Activated CD8-positive, alpha-beta T cell treated with anti-CD3 and anti-CD28 coated beads, Interleukin-2, amount 10 ng/mL, durations not matched to agents 7 days and 5 days (primary cell): ENCODE measurements at regions not wholly inside any gene's neighbourhood (a gene's known extent, or its start where the extent isn't known, plus 50 kb on each side); places are given as distances from the start of the nearest gene placed in this dataset.
A peak's percentile ranks its signal among the peaks of the same experiment; 100 is the strongest.
"Not testable (repeated sequence)": the region's sequence is repeated elsewhere in the genome, so short reads cannot be mapped to it uniquely, and the experiment has no call there.

Experiments used
- ATAC-seq: fragments of 150-1000 bp; cut with Tn5 transposase; one replicate; pipeline ENCODE4 v1.10.0; 2021; ENCODE audit warnings: moderate library complexity
- CTCF ChIA-PET: fragments of 350-600 bp; sonication (Branson Sonifier 250); formaldehyde crosslinking; loops from one replicate; lab custom pipeline; 2021; ENCODE audit warnings: antibody characterized with exemption; lab: Charles Lee
- POLR2A ChIA-PET: fragments of 350-600 bp; sonication (Branson Sonifier 250); formaldehyde crosslinking; loops from one replicate; lab custom pipeline; 2021; ENCODE audit warnings: antibody characterized with exemption; lab: Charles Lee
- DNase-seq: peaks from one replicate; pipeline ENCODE4 v3.0.0-alpha.2; 2020
- H3K27ac Mint-ChIP-seq: one replicate; pipeline ENCODE4 v1.8.0; 2021; ENCODE audit warnings: mild to moderate bottlenecking, mixed read lengths
- H3K27me3 Mint-ChIP-seq: one replicate; pipeline ENCODE4 v1.8.0; 2021; ENCODE audit warnings: low read depth, mixed read lengths
- H3K36me3 Mint-ChIP-seq: one replicate; pipeline ENCODE4 v1.8.0; 2021; ENCODE audit warnings: low read depth, mixed read lengths
- H3K4me1 Mint-ChIP-seq: one replicate; pipeline ENCODE4 v1.8.0; 2021; ENCODE audit warnings: low read depth, mixed read lengths
- H3K4me3 Mint-ChIP-seq: one replicate; pipeline ENCODE4 v1.8.0; 2021; ENCODE audit warnings: mild to moderate bottlenecking, mixed read lengths
- H3K9me3 Mint-ChIP-seq: one replicate; pipeline ENCODE4 v1.8.0; 2022; ENCODE audit warnings: mixed read lengths; ENCODE audit not compliant: insufficient read depth

GRCh38 chr7:75201606-75202079 lies 109.3 kb downstream of the GTF2IRD2B start:
- CTCF ChIA-PET, DNase-seq, H3K4me3 Mint-ChIP-seq, H3K4me1 Mint-ChIP-seq, H3K27ac Mint-ChIP-seq, H3K36me3 Mint-ChIP-seq, POLR2A ChIA-PET, ATAC-seq, H3K27me3 Mint-ChIP-seq, H3K9me3 Mint-ChIP-seq: not testable (repeated sequence)

- H3K36me3 Mint-ChIP-seq, H3K9me3 Mint-ChIP-seq, H3K27me3 Mint-ChIP-seq, H3K27ac Mint-ChIP-seq, H3K4me1 Mint-ChIP-seq, DNase-seq, ATAC-seq, CTCF ChIA-PET, POLR2A ChIA-PET, H3K4me3 Mint-ChIP-seq: not testable (repeated sequence)
These were observed 113.1 kb downstream of the GTF2IRD2B start for GRCh38 chr7:75205367-75206085.

DNA sequence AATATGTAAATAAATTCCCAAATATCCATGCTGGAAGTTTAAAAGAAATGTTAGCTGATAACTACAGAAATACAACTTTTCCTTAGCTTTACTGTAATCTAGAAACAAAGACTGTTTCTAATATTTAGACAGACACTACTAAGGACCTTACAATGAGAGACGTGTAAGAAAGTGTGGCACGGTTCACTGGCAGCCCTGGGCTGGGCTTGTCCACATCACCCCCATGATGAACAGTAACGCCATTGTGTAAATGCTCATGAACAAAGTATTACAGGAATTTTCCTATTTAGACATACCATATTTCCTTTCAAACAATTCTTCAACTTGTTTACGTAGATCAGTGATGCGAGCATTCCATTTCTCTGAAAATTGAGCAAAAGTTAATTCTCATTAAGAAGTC lies 123.1 kb downstream of the GTF2IRD2B start:
- ATAC-seq, H3K27me3 Mint-ChIP-seq, H3K36me3 Mint-ChIP-seq, DNase-seq, H3K4me3 Mint-ChIP-seq, H3K27ac Mint-ChIP-seq, POLR2A ChIA-PET, H3K4me1 Mint-ChIP-seq, H3K9me3 Mint-ChIP-seq, CTCF ChIA-PET: not testable (repeated sequence)

GRCh38 chr7:75216963-75217362 lies 124.6 kb downstream of the GTF2IRD2B start:
- ATAC-seq, H3K27ac Mint-ChIP-seq, DNase-seq, CTCF ChIA-PET, H3K4me1 Mint-ChIP-seq, POLR2A ChIA-PET, H3K27me3 Mint-ChIP-seq, H3K4me3 Mint-ChIP-seq, H3K9me3 Mint-ChIP-seq, H3K36me3 Mint-ChIP-seq: not testable (repeated sequence)

GRCh38 chr7:75226102-75226501 lies 133.7 kb downstream of the GTF2IRD2B start:
- CTCF ChIA-PET, H3K36me3 Mint-ChIP-seq, H3K27me3 Mint-ChIP-seq, POLR2A ChIA-PET, H3K4me3 Mint-ChIP-seq, DNase-seq, H3K4me1 Mint-ChIP-seq, H3K9me3 Mint-ChIP-seq, H3K27ac Mint-ChIP-seq, ATAC-seq: not testable (repeated sequence)

DNA sequence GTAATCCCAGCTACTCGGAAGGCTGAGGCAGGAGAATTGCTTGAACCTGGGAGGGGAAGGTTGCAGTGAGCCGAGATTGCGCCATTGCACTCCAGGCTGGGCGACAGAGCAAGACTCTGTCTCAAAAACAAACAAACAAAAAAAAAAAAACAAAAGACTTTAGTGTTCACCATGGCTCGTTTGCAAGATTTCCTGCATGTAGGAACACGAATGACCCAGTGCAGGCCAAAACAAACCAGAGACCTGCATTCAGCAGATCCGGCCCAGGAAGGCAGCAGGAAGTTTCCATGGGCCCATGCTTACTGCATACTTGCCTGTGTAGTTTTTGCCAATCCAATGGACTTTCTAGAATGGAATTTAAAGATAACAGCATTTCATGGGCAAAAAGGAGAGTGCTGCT lies 137.2 kb downstream of the GTF2IRD2B start:
- H3K27ac Mint-ChIP-seq, POLR2A ChIA-PET, CTCF ChIA-PET, H3K36me3 Mint-ChIP-seq, DNase-seq, H3K27me3 Mint-ChIP-seq, ATAC-seq, H3K9me3 Mint-ChIP-seq, H3K4me1 Mint-ChIP-seq, H3K4me3 Mint-ChIP-seq: not testable (repeated sequence)

DNA sequence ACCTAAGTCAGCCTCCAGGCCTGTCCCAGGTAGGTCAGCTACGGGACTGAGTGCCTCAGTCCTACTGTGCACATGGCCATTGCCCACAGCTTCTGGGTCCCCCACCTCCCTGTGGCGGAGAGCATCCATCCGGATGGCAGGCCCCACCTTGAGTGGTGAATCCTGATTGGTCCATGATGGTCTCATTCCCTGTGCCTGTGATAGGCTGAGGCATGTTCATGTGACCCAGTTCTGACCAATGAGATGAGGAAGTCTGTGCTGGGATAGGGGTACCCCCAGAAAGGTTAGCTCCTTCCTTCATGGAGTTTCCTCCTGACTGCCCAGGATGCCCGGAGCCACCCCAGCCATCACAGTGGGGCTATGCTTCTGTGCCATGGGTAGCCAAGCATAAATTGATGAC lies 138.2 kb downstream of the GTF2IRD2B start:
- H3K27me3 Mint-ChIP-seq, CTCF ChIA-PET, DNase-seq, H3K36me3 Mint-ChIP-seq, H3K4me1 Mint-ChIP-seq, H3K4me3 Mint-ChIP-seq, POLR2A ChIA-PET, ATAC-seq, H3K9me3 Mint-ChIP-seq, H3K27ac Mint-ChIP-seq: not testable (repeated sequence)

DNA sequence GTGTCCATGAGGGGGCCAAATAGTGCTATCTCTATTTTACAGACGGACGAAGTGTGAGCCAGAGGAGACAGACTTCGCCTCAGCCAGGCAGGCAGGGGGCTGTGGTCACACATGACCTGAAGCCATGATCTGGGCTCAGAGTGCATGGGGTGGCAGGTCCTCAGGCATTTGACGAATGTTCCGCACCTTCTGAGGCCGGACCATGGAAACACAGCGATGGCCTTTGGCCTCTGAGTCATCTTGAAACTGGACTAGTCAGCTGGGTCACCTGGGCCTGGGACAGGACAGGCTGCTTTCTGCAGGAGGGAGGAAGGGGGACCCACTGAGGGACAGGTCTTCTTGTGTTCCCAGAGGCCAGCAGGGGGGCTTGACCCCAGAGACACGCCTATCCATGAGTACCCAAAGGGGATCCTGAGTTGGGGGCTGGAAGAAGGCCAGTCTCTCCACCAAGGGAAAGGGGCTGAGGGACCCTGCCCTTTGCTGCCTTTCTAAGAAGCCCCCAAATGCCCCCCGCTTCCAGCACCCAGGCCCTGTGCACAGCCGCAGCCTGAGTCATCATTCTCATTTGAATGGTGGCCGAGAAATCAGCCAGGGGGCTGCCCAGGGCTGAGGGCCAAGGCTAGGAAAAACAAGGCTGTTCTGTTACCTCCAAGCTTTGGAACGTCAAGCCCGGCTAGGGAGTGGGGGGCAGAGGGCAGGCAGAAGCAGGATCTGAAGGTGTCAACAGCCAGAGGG lies 142.9 kb downstream of the GTF2IRD2B start:
- H3K27me3 Mint-ChIP-seq, H3K27ac Mint-ChIP-seq, H3K36me3 Mint-ChIP-seq, CTCF ChIA-PET, DNase-seq, POLR2A ChIA-PET, ATAC-seq, H3K9me3 Mint-ChIP-seq, H3K4me3 Mint-ChIP-seq, H3K4me1 Mint-ChIP-seq: not testable (repeated sequence)

- H3K27ac Mint-ChIP-seq, POLR2A ChIA-PET, H3K4me1 Mint-ChIP-seq, H3K27me3 Mint-ChIP-seq, CTCF ChIA-PET, H3K4me3 Mint-ChIP-seq, H3K36me3 Mint-ChIP-seq, DNase-seq, H3K9me3 Mint-ChIP-seq, ATAC-seq: not testable (repeated sequence)
These were observed 143.4 kb downstream of the GTF2IRD2B start for GRCh38 chr7:75235827-75236167.

- H3K36me3 Mint-ChIP-seq, H3K9me3 Mint-ChIP-seq, H3K27ac Mint-ChIP-seq, H3K4me1 Mint-ChIP-seq, POLR2A ChIA-PET, CTCF ChIA-PET, H3K27me3 Mint-ChIP-seq: not testable (repeated sequence)
- peak overlapping the region; percentile 36 for H3K4me3 Mint-ChIP-seq
- DNase-seq (peak; percentile 57), ATAC-seq (peak; percentile 94)
These were observed 145.1 kb downstream of the GTF2IRD2B start for GRCh38 chr7:75237255-75238187.

GRCh38 chr7:75238309-75238708 lies 145.9 kb downstream of the GTF2IRD2B start:
- H3K36me3 Mint-ChIP-seq, H3K4me3 Mint-ChIP-seq, POLR2A ChIA-PET, H3K27ac Mint-ChIP-seq, ATAC-seq, H3K4me1 Mint-ChIP-seq, H3K9me3 Mint-ChIP-seq, CTCF ChIA-PET, H3K27me3 Mint-ChIP-seq, DNase-seq: not testable (repeated sequence)

- DNase-seq, H3K4me1 Mint-ChIP-seq, H3K36me3 Mint-ChIP-seq, POLR2A ChIA-PET, H3K27ac Mint-ChIP-seq, H3K9me3 Mint-ChIP-seq, CTCF ChIA-PET, H3K4me3 Mint-ChIP-seq, ATAC-seq, H3K27me3 Mint-ChIP-seq: not testable (repeated sequence)
These were observed 151.2 kb downstream of the GTF2IRD2B start for GRCh38 chr7:75243638-75244037.
